HUES64 (cell line): ENCODE measurements at regions not wholly inside any gene's neighbourhood (a gene's known extent, or its start where the extent isn't known, plus 50 kb on each side); places are given as distances from the start of the nearest gene placed in this dataset.

Experiments used
- H3K27ac ChIP-seq: 2 replicates; pipeline ENCODE4 v1.7.0; 2013; ENCODE audit warnings: low read depth, low read length, inconsistent platforms
- H3K27me3 ChIP-seq: 2 replicates; pipeline ENCODE4 v1.6.1; 2013; ENCODE audit warnings: mild to moderate bottlenecking, low read length; ENCODE audit not compliant: insufficient read depth
- H3K36me3 ChIP-seq: 2 replicates; pipeline ENCODE4 v1.6.1; 2013; ENCODE audit warnings: mild to moderate bottlenecking, low read length; ENCODE audit not compliant: insufficient read depth
- H3K4me1 ChIP-seq: 2 replicates; pipeline ENCODE4 v1.6.1; 2013; ENCODE audit warnings: mild to moderate bottlenecking, low read length, moderate library complexity; ENCODE audit not compliant: insufficient read depth
- H3K4me3 ChIP-seq: 2 replicates; pipeline ENCODE4 v1.5.1; 2013; ENCODE audit warnings: mild to moderate bottlenecking, low read length, moderate library complexity
- H3K9ac ChIP-seq: 2 replicates; pipeline ENCODE4 v1.6.1; 2013; ENCODE audit warnings: mild to moderate bottlenecking, low read depth, low read length
- H3K9me3 ChIP-seq: 2 replicates; pipeline ENCODE4 v1.6.1; 2013; ENCODE audit warnings: low read depth, low read length; ENCODE audit not compliant: insufficient read depth
- WGBS: fragments of 150-250, 120-280 bp; methylation state at CpG from one replicate; pipeline ENCODE4 v1.1.7; 2013; ENCODE audit warnings: missing lambda C conversion rate; 5-methylcytosine and 5-hydroxymethylcytosine counted together

GRCh38 chrX:789096-789495 lies 158.5 kb downstream of the SHOX start:
- Histone ChIP-seq H3K4me1 (peaks cover 24% of the 10 kb centered on the region), H3K27ac (no peak overlapping the region), H3K36me3 (no peaks in the 10 kb centered on the region), H3K9me3 (no peaks in the 10 kb centered on the region), H3K9ac (no peak overlapping the region), H3K27me3 (peaks cover 17% of the 10 kb centered on the region; the same call in 1 of the 2 replicates), H3K4me3 (no peak overlapping the region)
- WGBS, result 48% methylated on average over 6 of the region's 9 CpGs

- WGBS, result 89% methylated on average over 6 of the region's 6 CpGs
- Histone ChIP-seq H3K4me1 (peaks cover 29% of the 10 kb centered on the region), H3K36me3 (no peaks in the 10 kb centered on the region), H3K9ac (no peak overlapping the region), H3K27ac (no peak overlapping the region), H3K4me3 (no peak overlapping the region), H3K27me3 (peaks cover 21% of the 10 kb centered on the region), H3K9me3 (no peaks in the 10 kb centered on the region)
Observed at GRCh38 chrX:786441-786881, 155.9 kb downstream of the SHOX start.

DNA sequence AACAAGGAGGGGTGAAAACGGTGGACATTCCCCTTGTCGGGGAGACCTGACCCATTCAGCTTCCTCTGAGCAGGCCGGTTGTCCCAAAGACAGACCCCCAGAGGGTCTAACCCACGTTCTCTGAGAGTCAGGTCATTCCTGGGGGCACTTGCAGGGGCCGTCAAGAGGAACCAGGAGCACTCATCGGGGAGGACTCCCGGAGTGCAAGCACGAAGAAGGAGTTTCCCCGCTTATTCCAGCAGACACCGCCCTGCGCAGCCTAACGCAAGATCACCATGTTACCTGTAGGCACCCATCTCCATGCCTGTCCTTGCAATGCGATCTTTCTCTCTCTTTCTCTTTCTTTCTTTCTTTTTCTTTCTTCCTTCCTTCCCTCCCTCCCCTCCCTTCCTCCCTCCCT lies 154.2 kb downstream of the SHOX start:
- Histone ChIP-seq H3K27ac (no peak overlapping the region), H3K4me3 (no peak overlapping the region), H3K9me3 (no peaks in the 10 kb centered on the region), H3K4me1 (peaks cover 16% of the 10 kb centered on the region), H3K9ac (no peak overlapping the region), H3K27me3 (peaks cover 5% of the 10 kb centered on the region), H3K36me3 (no peaks in the 10 kb centered on the region)
- 93% methylated on average over 13 of the region's 13 CpGs for WGBS

DNA sequence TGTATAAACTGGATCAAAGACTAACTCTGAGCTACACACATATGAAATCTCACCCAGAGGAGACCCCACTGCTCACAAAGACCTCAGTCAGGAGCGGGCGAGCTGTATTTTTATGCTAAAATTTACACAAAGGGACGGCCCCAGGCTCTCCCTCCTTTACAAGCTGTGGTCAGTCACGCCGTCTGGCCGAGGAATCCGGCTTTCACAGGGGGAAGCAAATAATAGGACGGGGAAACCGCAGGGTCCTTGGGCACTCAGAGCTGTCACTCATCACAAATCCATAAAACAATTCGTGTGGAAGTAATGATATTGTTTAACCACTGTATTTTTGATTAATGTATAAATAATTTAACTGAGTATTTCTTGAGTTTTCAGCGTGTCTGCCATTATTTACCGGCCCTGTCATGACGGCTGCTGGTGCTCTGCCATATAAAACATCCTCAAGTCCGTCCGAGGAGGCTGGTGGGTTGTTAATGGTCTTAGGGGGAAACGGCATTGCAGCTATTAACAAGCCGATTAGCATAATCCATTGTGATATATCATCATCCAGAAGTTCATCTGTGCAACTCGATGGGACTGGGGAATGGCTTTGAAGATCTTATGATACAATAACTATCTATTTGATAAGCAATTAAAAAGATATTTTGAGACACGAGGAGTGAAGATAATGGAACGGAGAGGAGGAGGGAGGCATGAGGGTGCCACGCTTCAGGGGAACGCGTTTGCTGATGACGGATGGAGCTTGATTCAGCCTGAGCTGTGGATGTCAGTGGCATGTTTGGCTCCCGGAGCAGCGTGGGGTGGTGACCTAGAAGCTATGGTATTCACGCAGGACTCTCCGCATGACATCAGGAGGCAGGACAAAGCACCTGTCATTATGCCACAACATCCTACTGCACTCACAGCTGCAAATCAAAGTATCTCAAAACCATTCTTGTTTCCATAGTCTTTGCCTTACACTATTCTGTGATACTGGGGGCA lies 150.9 kb downstream of the SHOX start:
- peaks cover 4% of the 10 kb centered on the region for H3K27me3 ChIP-seq
- no peak overlapping the region; the same call in 1 of the 2 replicates for H3K27ac ChIP-seq
- WGBS, result 17% methylated on average over 22 of the region's 28 CpGs
- H3K4me1 ChIP-seq, result peaks cover 8% of the 10 kb centered on the region
- H3K9me3 ChIP-seq, result no peaks in the 10 kb centered on the region
- H3K4me3 ChIP-seq, result peak overlapping the region; percentile 38
- H3K9ac ChIP-seq, result no peak overlapping the region
- no peaks in the 10 kb centered on the region for H3K36me3 ChIP-seq

GRCh38 chrX:776529-777230 lies 146.1 kb downstream of the SHOX start:
- Histone ChIP-seq H3K4me1 (peaks cover 5% of the 10 kb centered on the region), H3K27me3 (peaks cover under 1% of the 10 kb centered on the region; the same call in 1 of the 2 replicates), H3K27ac (no peak overlapping the region), H3K9ac (no peak overlapping the region), H3K9me3 (no peaks in the 10 kb centered on the region), H3K4me3 (no peak overlapping the region), H3K36me3 (no peaks in the 10 kb centered on the region)
- 89% methylated on average over 14 of the region's 14 CpGs for WGBS

DNA sequence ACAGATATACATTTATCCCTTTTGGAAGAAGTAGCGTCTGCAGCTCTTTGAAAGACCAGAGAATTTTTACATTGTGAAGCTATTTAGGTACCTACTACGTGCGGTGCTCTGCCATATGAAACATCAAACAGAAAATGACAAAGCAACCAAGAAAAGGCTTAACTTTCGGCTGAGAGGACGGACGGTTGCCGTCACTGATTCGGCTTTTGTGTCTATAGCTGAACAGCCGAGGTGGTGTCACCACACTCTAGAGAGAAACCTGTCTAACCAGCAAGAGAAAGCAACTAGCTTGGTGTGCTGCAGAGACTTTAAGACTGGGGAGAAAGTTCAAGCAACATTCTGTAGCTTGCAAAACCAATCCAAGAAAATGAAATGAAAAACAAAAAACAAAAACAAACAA lies 145.5 kb downstream of the SHOX start:
- H3K27me3 ChIP-seq, result no peaks in the 10 kb centered on the region; the same call in 1 of the 2 replicates
- no peak overlapping the region for H3K27ac ChIP-seq
- H3K4me3 ChIP-seq, result no peak overlapping the region
- no peak overlapping the region for H3K9ac ChIP-seq
- no peaks in the 10 kb centered on the region for H3K9me3 ChIP-seq
- 83% methylated on average over 9 of the region's 9 CpGs for WGBS
- no peaks in the 10 kb centered on the region for H3K4me1 ChIP-seq
- no peaks in the 10 kb centered on the region for H3K36me3 ChIP-seq

- no peaks in the 10 kb centered on the region for H3K36me3 ChIP-seq
- H3K9me3 ChIP-seq, result no peaks in the 10 kb centered on the region
- peaks cover 7% of the 10 kb centered on the region for H3K4me1 ChIP-seq
- no peak overlapping the region for H3K9ac ChIP-seq
- H3K4me3 ChIP-seq, result no peak overlapping the region
- no peak overlapping the region for H3K27ac ChIP-seq
- 75% methylated on average over 7 of the region's 8 CpGs for WGBS
- H3K27me3 ChIP-seq, result no peaks in the 10 kb centered on the region
Observed at GRCh38 chrX:774536-774935, 143.9 kb downstream of the SHOX start.

DNA sequence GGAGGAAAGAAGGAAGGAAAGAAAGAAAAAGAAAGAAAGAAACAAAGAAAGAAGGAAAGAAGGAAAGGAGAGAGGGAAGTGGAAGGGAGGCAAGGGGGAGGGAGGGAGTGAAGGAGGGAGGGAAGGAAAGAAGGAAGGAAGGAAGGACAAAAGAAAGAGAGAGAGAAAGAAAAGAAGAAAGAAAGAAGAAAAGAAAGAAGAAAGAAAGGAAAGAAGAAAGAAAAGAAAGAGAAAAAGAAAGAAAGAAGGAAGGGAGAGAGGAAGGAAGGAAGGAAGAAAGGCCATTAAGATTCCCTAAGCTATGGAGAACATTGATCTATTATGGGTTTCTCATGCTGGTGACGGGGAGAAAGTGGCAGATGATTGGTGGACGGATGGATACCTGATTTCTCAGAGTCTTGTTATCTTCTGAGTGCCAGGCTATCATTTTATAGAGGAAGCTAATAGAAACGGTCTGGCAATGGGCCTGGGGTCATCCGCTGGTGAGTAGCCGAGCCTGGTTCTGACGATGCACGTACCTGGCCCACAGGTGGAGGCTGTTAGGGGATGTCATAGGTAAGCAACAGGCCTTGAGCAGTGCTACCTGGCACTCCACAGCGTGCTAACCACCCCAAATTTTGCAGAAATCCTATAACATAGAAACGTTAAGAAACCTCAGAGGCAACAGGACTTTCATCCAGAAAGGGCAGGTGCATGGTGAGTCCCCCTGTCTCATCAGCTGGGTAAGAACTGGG lies 142.9 kb downstream of the SHOX start:
- WGBS, result 92% methylated on average over 9 of the region's 9 CpGs
- Histone ChIP-seq H3K4me3 (no peak overlapping the region), H3K36me3 (no peaks in the 10 kb centered on the region), H3K27me3 (no peaks in the 10 kb centered on the region), H3K9ac (no peak overlapping the region), H3K4me1 (peaks cover 13% of the 10 kb centered on the region), H3K9me3 (no peaks in the 10 kb centered on the region), H3K27ac (no peak overlapping the region)

DNA sequence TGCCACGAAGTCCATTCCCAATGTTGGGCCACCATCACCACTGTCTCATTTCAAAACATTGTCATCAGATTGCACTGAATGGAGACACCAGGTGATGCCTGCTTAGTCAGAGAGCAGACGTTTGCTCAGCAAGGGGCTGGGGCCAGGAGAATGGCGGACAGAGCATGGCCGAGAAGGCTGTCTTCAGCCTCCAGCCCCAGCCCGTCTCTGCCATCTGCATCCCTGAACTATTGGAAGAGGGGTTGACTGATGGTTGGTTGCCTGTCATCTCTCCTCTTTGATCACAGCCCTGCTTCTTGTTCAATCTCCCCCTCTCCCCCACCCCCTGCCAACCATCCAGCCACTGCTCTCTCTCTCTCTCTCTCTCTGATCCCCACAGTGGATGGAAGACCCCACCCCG lies 140.9 kb downstream of the SHOX start:
- no peaks in the 10 kb centered on the region for H3K27me3 ChIP-seq
- peaks cover 16% of the 10 kb centered on the region for H3K4me1 ChIP-seq
- H3K27ac ChIP-seq, result no peak overlapping the region
- no peak overlapping the region for H3K4me3 ChIP-seq
- H3K9ac ChIP-seq, result no peak overlapping the region
- 87% methylated on average over 6 of the region's 6 CpGs for WGBS
- H3K9me3 ChIP-seq, result no peaks in the 10 kb centered on the region
- no peaks in the 10 kb centered on the region for H3K36me3 ChIP-seq

DNA sequence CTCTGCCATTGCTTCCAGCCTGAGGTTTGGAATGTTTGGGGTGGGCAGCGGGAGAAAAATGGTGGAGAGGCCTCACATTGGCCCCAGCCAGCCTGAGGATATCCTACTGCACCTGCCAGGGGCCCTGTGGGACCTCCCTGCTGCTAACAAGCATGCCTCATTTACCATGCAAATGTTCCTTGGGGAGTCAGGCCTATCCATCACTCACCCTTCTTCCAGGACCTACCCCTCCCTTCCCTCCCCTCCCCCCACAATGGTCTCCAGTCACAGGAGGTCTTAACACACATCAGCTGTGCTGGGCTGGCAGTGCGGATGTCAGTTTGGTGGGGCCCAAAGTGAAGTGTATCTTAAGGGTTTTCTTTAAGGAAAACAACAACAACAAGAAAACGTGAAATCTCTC lies 139.2 kb downstream of the SHOX start:
- H3K27ac ChIP-seq, result peak overlapping the region; percentile 41; the same call in 1 of the 2 replicates
- H3K9me3 ChIP-seq, result no peaks in the 10 kb centered on the region
- H3K4me1 ChIP-seq, result peaks cover 16% of the 10 kb centered on the region
- 28% methylated on average over 1 of the region's 3 CpGs for WGBS
- H3K9ac ChIP-seq, result no peak overlapping the region
- no peaks in the 10 kb centered on the region for H3K27me3 ChIP-seq
- no peaks in the 10 kb centered on the region for H3K36me3 ChIP-seq
- no peak overlapping the region for H3K4me3 ChIP-seq

DNA sequence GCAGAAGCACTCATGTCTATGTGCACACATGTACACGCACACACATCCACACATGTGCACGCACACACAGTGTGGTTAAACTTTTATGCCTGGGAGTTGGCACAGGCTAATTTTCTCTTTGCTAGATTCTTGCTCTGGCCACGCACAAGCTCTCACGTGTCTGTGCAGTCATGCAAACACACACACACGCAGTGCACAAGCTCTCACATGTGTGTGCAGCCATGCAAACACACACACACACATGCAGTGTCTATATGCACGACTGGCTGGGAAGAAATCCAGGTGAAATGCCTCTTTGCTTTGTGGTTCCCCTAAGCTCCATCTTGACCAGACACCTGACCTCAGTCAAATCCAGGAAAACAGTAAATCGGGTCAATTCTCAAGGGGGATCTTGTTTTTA lies 138.0 kb downstream of the SHOX start:
- Histone ChIP-seq H3K9ac (no peak overlapping the region), H3K27ac (no peak overlapping the region), H3K4me3 (no peak overlapping the region), H3K36me3 (no peaks in the 10 kb centered on the region), H3K9me3 (no peaks in the 10 kb centered on the region), H3K27me3 (no peaks in the 10 kb centered on the region), H3K4me1 (peaks cover 16% of the 10 kb centered on the region)
- WGBS, result 92% methylated on average over 7 of the region's 7 CpGs
